HG02884 (cell line): ENCODE measurements at regions not wholly inside any gene's neighbourhood (a gene's known extent, or its start where the extent isn't known, plus 50 kb on each side); places are given as distances from the start of the nearest gene placed in this dataset.
A peak's percentile ranks its signal among the peaks of the same experiment; 100 is the strongest.

Experiments
- ATAC-seq: cut with Tn5 transposase; IDR thresholded peaks from one replicate; pipeline ENCODE4 v1.9.1; 2021; ENCODE audit warnings: mild to moderate bottlenecking, moderate library complexity; ENCODE audit not compliant: unreplicated experiment

DNA sequence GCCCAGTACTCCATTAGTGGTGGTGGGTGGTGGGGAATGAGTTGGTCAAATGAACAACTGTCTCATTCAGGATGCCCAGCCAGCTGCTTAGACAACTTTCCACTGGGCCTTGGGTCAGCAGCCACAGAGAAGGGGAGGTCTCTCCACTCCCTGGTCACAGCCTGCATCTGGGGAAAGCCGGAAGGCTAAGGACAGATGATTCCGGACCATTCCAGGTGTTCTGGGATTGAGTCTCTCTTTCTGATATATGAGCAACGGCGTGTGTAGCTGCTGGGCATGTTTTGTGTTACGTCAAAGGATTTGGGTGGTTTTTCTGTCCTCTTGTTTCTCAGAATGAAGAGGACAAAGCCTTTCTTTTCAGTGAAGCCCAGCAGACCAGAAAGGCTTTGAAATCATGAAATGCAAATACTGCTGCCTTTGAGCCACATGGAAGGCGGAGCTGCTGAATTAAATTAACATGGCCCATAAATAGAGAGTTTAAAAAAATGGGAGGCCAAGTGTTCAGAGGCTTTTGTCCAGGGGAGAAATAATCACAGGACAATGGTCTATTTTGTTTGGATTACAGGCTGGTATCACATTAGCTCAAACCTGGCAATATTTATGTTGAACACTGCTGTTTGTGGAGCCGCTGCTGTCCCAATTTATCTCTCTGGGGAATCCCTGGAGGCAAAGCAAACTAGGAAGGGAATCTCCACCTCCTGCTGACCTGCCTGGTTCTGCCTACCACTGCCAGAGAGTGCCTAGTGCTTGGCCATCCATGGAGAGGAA, 234.4 kb upstream of the E2F8 start:
- ATAC-seq: peak; percentile 79

DNA sequence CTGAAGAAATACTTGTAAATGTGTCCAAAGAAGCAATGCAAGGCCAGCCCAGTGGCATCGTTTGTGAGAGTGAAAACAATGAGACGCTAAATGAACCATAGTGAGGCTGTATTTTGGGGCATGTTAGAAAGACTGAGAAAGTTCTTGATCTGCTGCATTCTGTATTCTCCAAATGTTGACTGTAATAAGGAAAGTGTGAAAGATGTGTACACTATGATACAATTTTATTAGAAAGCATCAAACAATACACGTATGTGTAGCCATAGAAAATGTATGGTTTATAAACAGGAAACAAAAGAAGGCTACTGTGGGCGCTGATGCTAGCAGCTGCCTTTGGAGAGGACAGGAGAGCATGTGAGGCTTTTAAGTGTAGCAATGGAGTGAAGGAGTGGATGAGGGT, 233.5 kb upstream of the E2F8 start:
- no peak for ATAC-seq

DNA sequence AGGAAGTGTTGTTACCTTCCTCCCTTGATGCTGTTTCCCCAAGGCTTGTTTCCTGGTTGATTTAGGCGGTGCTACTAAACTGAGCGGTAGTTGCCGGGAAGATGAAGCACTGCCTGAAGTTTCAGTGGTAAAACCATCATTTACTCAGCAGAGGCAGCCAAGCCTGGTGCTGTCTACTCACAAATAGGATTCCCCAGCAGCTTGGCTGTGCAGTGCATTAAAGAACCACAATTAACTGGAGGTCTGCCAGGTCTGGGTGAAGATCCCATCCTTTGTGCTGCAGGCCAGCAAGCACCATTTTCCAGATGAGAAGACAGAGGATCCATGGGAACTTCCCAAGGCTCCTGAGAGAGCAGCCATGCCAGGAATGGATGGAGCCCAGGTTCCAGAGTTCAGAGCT, 231.9 kb upstream of the E2F8 start:
- no peak for ATAC-seq

DNA sequence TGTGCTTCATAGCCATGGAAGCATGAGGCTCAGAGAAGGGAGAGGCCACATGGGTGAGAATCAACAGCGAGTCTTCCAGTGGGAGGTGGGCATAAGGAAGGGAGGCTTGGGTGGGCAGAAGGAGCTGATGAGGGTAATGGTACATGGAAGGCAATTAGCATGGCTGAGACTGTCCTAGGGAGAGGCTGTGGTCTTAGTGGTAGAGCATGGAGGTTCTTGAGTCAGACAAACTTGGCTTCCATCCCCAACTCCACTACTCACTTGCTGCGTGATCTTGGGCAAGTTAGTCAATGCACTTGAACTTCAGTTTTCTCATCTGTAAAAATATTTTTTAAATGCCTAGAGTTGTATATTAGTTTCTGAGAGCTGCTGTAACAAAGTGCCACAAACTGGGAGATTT, 227.2 kb upstream of the E2F8 start:
- ATAC-seq: no peak

DNA sequence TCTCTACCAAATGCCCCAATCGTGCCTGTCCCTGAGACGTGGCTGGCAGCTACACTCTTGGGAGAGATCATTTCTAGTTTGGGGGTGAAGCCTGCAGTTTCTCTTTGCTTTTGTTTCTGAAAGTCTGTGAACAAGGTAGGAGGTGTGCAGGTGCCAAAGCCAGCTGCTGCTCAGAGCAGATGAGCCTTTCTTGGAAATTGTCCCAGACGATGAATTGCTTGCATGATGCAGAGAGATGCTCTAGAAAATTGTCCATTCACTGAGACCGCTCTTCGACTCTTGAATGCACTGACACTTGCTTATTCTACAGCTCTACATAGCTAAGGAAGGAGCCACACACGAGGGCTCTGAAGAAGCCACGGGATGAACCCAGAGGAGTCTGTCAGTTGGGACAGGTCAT, 225.6 kb upstream of the E2F8 start:
- no peak for ATAC-seq

DNA sequence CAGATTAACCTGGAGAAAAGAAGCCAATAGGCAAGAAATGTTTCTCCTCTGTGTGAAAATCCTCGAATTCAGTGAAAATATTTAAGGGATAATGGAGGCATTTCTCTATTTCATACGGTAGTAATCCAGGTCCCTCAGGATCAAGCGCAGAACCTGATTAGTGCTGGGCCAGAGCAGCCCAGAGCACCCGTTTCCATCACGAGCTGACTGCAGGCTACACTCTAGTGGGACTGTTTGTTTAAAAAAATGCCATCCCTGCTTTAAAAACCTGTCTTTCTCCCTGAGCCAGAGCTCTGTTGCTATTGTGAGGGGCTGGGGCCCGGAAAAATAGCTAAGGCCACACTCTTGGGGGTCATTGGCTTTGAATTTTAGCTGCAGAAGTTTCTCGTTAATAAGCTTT, 223.2 kb upstream of the E2F8 start:
- no peak for ATAC-seq

DNA sequence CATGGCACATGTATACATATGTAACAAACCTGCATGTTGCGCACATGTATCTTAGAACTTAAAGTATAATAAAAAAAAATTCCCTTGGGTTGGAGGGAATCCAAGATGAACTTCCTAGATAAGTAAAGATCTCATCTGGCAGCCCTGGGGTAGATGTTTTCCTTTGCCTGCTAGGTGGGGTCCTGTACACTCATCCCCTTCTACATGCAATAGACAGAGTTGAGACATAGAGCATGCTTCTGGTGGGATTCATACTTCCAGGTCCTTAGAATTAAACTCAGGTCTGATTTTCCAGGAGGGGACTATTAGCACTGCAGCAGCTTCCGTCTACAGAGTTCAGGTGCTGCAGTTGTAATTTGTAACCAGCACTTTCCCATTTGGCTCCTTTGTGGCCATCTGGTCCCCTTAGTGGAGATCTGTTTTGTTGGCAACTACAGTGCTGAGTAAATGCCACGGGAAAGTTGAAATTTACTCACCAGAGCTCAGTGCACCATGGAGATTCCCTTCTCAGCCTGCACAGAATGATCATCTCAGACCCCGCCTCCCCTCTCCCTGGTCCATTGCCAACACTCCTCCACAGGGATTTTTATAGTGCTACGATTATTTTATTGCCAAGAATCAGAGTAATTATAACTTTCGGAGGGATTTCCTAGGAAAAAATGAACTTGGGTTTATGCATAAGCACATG, 220.1 kb upstream of the E2F8 start:
- ATAC-seq: no peak

DNA sequence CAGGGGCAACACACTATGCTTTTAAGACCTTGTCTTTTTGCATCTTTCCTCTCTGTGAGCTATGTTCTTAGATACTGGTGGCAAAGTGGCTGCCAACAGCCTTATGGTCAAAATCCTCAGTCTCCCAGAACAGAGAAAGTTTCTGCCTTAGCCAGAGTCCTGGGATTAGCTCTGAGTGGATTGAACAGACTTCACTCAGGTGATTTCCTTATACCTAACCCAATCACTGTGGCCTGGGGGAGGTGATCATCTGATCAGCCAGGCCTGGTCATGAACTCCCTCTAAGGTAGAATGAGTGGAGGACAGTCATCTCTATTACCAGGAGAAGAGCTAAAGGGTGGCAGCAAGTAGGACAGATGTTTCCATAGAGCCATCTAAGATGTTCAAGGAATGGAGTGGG, 218.5 kb upstream of the E2F8 start:
- ATAC-seq: no peak

DNA sequence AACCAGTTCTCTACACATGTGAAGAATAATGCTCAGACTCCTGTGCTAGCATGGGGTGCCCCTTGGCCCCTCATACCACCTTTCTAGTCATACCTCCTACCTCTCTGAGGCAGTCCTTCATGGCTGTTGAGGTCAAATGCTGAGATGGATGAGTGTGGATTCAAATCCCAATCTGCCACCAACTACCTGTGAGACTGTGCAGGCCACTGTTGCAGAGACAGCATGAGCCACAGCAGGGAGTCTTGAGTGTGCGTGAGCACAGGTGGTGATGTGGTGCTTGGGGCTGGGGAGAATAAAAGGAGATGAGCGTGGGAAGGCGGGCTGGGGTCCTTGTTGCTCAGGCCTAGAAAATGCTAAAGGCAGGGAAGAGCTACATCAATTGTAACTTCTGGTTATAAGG, 218.0 kb upstream of the E2F8 start:
- ATAC-seq: no peak

DNA sequence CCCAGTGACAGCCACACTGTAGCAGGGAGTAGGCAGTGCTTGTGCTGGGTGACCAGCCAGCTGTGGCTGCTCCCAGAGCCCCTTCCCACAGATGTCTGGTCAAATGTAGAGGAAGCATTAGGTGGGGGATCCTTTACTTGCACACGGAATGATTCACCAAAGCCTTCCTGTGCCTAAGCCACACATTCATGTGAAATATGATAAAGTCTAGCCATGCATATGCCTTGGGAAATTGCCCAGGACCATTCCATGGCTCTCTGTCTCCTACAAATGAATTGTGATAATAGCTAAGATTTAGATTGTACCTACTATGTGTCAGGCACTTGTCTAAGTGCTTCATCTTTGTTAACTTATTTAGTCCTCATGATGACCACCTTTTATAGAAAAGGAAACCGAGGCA, 217.5 kb upstream of the E2F8 start:
- no peak for ATAC-seq

DNA sequence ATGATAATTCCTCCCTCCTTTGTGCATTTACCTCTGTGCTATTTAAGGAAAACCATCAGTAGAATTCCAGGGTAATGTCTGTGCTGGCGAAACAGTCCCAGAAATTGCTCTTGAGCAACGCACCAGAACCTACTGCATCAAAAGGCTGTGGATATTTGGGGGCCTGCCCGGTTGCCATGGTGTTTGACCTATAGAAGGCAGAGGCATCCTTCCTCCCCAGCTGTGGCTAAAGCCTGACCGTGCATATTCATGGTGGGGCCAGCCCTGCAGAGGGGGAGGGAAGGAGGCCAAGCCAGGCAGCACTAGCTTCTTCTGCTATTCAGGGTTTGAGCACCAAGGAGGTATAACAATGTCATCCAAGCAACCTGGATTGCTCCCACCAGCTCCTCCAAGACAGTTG, 215.0 kb upstream of the E2F8 start:
- no peak for ATAC-seq

DNA sequence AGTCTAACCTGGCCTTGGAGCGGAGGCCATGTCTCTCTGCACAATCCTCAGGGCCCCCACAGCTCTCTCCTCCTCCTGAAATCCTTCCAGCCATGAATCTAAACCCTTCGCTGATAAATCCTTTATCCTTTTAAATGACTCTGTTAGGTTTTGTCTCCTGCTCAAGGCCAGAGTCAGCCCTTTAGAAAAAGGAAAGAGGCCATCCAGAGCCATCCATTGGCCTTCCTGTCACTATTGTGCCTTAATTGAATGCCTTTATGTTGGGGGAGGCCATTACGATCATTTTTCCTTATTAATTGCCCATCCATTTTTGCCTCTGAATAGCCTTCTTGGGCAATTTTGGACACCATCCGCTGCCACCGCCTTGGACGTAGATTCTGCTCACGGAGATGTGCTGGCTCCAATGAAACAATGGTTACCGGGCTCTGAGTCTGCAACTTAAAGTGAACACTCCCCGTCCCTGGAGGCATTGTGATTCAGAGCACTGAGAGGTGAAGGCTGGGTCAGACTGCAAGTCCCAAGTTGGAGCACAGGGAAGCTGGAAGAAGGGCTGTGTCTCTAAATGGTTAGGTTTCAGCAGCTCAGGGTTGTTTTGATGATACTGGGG, 213.0 kb upstream of the E2F8 start:
- ATAC-seq: no peak

DNA sequence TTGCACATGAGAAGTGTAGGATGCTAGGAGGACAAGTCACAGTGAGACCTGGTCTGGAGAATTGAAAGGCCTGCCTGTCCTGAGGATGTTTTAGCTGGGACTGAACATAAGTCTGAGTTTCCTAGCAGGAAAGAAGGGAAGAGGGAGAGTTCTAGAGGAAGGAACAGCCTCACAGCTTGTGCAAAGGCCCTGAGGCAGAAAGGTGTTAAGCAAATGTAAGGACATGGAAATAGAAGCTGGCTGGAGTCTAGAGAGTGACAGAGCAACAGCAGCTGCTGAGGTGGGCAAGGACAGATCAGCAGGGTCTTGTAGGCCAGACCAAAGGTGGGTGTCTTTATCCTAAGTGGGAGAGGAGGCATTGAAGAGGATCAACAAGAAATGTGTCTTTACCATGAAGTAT, 210.9 kb upstream of the E2F8 start:
- no peak for ATAC-seq

DNA sequence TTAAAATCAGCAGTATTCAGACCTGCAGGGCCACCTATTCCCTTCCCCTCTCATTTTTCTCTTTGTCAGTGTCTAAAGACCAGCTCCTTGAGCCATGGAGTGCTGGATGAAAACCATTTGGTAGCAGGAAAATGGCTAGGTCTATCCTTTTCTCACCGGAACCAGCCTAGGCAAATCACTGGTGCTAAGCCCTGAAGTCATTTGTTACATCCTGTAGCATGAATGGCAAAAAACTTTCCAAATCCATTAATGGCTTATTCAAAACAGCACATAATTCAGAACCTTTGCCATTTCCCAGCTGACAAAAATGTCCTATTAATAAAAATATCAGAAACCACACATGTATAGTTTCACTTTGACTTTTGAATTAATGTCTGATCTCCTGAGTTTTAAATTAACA, 209.5 kb upstream of the E2F8 start:
- no peak for ATAC-seq

DNA sequence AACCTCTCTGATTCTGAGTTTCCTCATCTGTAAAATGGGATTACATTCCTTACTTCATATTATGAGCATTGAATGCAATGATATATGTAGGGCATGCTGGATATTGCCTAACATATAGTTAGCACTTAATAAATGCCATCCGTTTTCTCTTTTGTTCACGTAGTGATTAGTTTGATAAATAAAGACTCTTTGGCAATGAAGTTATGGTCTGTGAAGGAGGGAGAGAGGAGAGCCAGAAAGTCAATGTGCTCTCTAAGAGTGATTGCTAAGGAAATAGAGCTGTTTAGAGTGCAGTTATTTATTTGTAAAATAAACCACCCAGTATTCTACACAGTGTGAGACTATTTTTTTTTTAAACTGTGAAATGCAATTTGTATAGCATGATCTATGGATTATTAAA, 207.9 kb upstream of the E2F8 start:
- no peak for ATAC-seq

DNA sequence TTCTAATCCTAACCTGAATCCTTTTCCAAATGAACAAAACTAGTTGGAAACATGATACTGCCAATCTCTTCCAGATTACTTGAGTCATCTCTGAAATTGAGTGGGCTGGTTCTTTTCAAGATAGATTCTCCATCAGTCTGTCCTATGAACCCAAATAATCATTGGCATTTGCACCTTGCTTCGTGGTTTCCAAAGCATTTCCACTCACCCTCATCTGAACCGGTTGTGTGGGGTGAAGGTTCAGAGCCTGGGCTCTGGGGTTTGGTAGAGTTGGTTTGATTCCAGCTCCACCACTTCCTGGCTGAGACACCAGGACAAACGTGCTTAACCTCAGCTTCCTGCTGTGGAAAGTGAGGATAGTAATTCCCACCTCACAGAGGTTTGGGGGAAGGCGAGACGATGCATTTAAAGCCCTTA, 206.4 kb upstream of the E2F8 start:
- ATAC-seq: no peak

DNA sequence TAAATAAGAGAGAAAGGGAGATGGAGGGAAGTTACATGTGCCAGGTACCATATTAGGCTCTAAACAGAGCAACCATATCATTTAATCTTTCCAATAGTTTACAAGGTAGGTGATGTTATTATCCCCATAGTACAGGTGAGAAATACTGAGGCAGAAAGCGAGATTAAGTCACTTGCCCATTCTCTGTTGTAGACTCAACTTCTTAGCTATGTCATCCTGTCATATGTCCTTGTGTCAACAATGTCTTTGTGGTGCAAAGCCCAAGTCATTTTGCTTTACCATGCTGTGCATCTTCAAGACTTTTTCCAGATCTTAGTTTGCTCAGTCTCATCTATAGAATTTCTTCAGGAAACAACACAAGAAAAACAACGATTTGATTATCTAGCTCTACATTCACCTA, 205.0 kb upstream of the E2F8 start:
- no peak for ATAC-seq

DNA sequence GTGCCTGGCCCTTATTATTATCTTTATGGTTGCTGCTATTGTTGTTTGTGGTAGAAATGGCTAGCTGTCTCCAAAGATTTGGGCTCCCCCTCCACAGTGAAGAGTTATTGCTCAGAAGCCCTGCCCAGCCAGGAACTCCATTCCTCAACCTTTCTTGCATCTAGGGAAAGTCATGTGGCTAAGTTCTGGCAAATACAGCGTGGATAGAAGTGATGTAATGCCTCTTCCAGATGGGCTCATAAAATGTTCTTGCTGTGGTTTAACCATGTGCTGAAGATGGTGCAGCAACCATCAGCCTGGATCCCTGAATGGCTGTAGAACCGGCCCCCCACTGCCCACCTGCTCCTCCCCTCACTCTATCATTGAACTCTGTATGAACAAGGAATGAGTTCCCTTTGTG, 203.5 kb upstream of the E2F8 start:
- ATAC-seq: no peak

DNA sequence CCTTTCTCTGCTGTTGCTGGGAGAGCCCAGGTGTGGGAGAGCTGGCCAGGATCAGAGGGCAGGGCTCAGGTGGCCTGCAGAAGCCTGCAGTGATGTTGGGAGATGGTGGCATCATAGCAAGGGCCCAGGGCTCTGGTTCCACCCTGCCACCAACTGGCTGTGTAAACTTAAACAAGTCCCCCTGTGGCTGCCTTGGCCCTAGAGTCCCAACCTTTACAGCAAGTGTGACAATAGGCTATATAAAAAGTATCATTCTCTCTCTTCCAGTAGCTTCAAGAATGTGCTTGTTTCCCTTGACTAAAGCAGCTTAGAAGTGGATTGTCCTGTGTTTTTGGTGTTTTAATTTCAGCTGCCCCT, 201.8 kb upstream of the E2F8 start:
- ATAC-seq: no peak

DNA sequence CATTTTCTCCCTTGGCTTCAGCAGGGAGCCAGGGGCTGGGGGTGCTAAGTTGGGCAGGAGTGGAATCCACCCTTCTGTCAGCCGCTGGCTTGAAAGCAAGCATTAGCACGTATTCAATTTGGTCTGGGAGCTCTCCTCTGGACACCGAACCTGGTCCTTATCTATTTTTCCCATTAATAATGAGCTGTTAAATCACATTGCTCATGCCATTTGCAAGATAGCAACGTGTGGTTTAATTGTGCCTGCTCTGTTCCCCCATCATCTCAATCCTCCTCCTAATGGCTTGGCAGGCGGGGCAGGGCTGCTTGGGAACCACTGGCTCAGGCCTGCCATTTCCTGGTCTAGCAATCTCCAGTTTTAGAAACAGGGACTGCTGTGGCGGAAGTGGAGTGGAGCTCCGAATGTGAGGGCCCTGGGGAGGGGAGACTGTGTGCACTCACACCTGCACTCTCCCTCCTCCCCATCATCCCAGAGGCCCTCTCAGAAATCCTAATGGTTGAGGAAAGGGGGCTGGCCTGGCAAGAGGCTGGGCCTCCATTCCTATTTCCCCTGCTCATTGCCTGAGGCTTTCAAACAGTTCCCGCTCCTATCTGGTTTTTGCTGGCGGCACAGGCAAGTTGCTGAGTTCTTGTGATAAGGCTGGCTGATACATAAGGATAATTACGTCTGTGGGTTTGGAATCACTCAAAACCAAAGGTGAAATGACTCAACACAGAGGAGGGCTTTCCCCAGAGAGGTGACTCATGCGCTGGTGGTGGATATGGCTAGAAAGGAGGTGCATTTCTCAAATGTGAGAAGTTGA, 201.2 kb upstream of the E2F8 start:
- ATAC-seq: peak; percentile 98

DNA sequence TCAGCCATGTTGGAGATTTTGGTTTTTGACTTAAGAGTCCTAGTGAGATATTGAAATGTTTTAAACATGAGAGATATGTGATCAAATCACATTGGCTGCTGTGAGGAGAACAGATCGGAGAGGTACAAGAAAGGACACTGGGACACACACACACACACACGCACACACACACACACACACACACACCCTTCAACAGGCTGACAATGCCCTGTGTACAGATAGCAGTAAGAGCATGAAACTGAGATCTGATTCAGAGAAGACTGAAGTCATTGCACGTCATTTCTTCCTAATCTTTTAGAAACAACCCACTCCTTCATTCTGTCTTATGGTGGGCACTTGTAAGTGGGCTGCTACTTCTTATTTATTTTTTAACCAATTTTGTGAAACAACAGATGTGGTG, 200.5 kb upstream of the E2F8 start:
- no peak for ATAC-seq

DNA sequence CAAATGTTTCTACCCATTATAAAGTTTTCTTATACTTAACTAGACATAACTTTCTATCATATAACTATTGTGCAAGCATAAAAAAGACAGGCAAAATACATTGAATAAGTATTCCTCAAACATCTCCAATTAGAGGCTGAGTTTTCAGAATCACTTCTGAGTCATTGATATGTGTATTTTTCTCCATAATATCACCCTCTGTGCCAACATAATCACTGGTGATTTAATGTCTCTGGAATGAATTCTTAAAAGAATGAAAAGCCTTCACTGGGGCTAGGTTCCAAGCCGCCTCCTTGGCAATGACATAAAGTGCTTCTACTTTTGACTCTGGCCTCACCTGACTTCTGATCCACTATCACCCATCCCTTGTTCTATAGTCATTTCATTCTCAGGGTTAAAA, 197.0 kb upstream of the E2F8 start:
- ATAC-seq: no peak
